SK-N-SH (cell line): ENCODE measurements at regions not wholly inside any gene's neighbourhood (a gene's known extent, or its start where the extent isn't known, plus 50 kb on each side); places are given as distances from the start of the nearest gene placed in this dataset.
A peak's percentile ranks its signal among the peaks of the same experiment; 100 is the strongest.

Experiments
- CTCF ChIA-PET: fragments of 300-600, 350-600 bp; formaldehyde crosslinking; extraction: SDS; loops from one replicate; lab custom pipeline; 2021; lab: Yijun Ruan, JAX
- POLR2A ChIA-PET: fragments of 350-600 bp; sonication (Branson Sonifier 250); formaldehyde crosslinking; extraction: SDS; loops from one replicate; lab custom pipeline; 2020; ENCODE audit warnings: antibody characterized with exemption, inconsistent platforms; lab: Yijun Ruan, JAX
- DNase-seq: peaks from one replicate; pipeline ENCODE4 v3.0.0; 2012
- H2AFZ ChIP-seq: fragments of 200-600 bp; sonication (generic); 2 replicates; pipeline ENCODE4 v1.8.1; 2016; ENCODE audit warnings: antibody characterized with exemption, mild to moderate bottlenecking, low read depth
- H3F3A ChIP-seq: fragments of 200-600 bp; sonication (generic); replicated peaks from 2 replicates; pipeline ENCODE3; 2016; ENCODE audit warnings: antibody characterized with exemption, mild to moderate bottlenecking; ENCODE audit not compliant: insufficient read depth
- H3K27ac ChIP-seq, 2 experiments: fragments of 200-500 bp in 1 of 2; fragments of 200-600 bp in 1 of 2; sonication (Bioruptor generic) in 1 of 2; sonication (generic), shearing (Covaris generic) in 1 of 2; 2 replicates each; pipeline versions ENCODE4 v1.5.1 to v1.6.1; 2014 to 2016; ENCODE audit warnings: low read depth in 2 of 2, inconsistent platforms in 1 of 2, low read length in 1 of 2, mild to moderate bottlenecking in 1 of 2, mixed read lengths in 1 of 2
- H3K27me3 ChIP-seq: fragments of 200-600 bp; sonication (generic), shearing (Covaris generic); 2 replicates; pipeline ENCODE4 v1.6.1; 2016; ENCODE audit warnings: mixed run types; ENCODE audit not compliant: insufficient read depth
- H3K36me3 ChIP-seq, 2 experiments: fragments of 200-500 bp in 1 of 2; fragments of 200-600 bp in 1 of 2; sonication (Bioruptor generic) in 1 of 2; sonication (generic) in 1 of 2; replicated peaks in 1 of 2; 2 replicates each; pipeline versions ENCODE3 to v1.5.1; 2014 to 2016; ENCODE audit warnings: low read length in 1 of 2, mild to moderate bottlenecking in 1 of 2; ENCODE audit not compliant: insufficient read depth in 2 of 2, control insufficient read depth in 1 of 2
- H3K4me1 ChIP-seq, 2 experiments: fragments of 200-500 bp in 1 of 2; fragments of 200-600 bp in 1 of 2; sonication (Bioruptor generic) in 1 of 2; sonication (generic), shearing (Covaris generic) in 1 of 2; 2 replicates each; pipeline versions ENCODE4 v1.5.1 to v1.6.1; 2014 to 2016; ENCODE audit warnings: low read depth in 1 of 2, low read length in 1 of 2, mixed run types in 1 of 2; ENCODE audit not compliant: insufficient read depth in 2 of 2, control insufficient read depth in 1 of 2
- H3K4me2 ChIP-seq: fragments of 200-600 bp; sonication (generic), shearing (Covaris generic); 2 replicates; pipeline ENCODE4 v1.6.1; 2017; ENCODE audit warnings: mixed run types
- H3K4me3 ChIP-seq, 2 experiments: fragments of 200-500 bp in 1 of 2; fragments of 200-600 bp in 1 of 2; sonication (Bioruptor generic) in 1 of 2; sonication (generic), shearing (Covaris generic) in 1 of 2; 2 replicates each; pipeline versions ENCODE4 v1.5.1 to v1.8.1; 2014 to 2016; ENCODE audit warnings: low read depth in 2 of 2, inconsistent platforms in 1 of 2, low read length in 1 of 2, mild to moderate bottlenecking in 1 of 2, mixed read lengths in 1 of 2, moderate library complexity in 1 of 2
- H3K79me2 ChIP-seq: fragments of 200-600 bp; sonication (generic); 2 replicates; pipeline ENCODE4 v1.8.1; 2017; ENCODE audit warnings: mild to moderate bottlenecking; ENCODE audit not compliant: insufficient read depth
- H3K9ac ChIP-seq: fragments of 200-600 bp; sonication (generic); 2 replicates; pipeline ENCODE4 v1.6.1; 2017; ENCODE audit warnings: mixed run types
- H3K9me2 ChIP-seq: fragments of 200-600 bp; sonication (generic); 2 replicates; pipeline ENCODE4 v1.6.1; 2017; ENCODE audit warnings: mixed run types
- H3K9me3 ChIP-seq: fragments of 200-600 bp; sonication (generic); 2 replicates; pipeline ENCODE4 v1.6.1; 2017; ENCODE audit warnings: mixed run types, mild to moderate bottlenecking, moderate library complexity
- H4K20me1 ChIP-seq: fragments of 200-600 bp; sonication (generic); 2 replicates; pipeline ENCODE4 v1.6.1; 2017; ENCODE audit warnings: mild to moderate bottlenecking, mixed run types; ENCODE audit not compliant: insufficient read depth
- EZH2phosphoT487 ChIP-seq: fragments of 200-600 bp; sonication (generic); IDR thresholded peaks from 2 replicates; pipeline ENCODE4 v1.6.1; 2017; ENCODE audit warnings: low read depth, mixed run types, mild to moderate bottlenecking, antibody characterized with exemption, moderate library complexity, borderline replicate concordance
- FOXJ3 ChIP-seq: sonication (generic); formaldehyde crosslinking; IDR thresholded peaks from 2 replicates; pipeline ENCODE4 v1.5.1; 2020; ENCODE audit warnings: mild to moderate bottlenecking, missing genetic modification reagents
- FOXM1 ChIP-seq: IDR thresholded peaks from 2 replicates; pipeline ENCODE4 v1.4.0; 2012; ENCODE audit warnings: low read depth, mild to moderate bottlenecking
- GATA2 ChIP-seq: sonication (generic); formaldehyde crosslinking; IDR thresholded peaks from 2 replicates; pipeline ENCODE4 v1.5.0; 2020; ENCODE audit warnings: mild to moderate bottlenecking, missing genetic modification reagents
- JUND ChIP-seq: IDR thresholded peaks from 2 replicates; pipeline ENCODE4 v1.4.0; 2012
- MEF2A ChIP-seq: IDR thresholded peaks from 2 replicates; pipeline ENCODE4 v1.4.0; 2012; ENCODE audit warnings: low read depth, borderline replicate concordance
- POLR2AphosphoS5 ChIP-seq: IDR thresholded peaks from 2 replicates; pipeline ENCODE4 v1.6.1; 2012; ENCODE audit warnings: low read depth, low read length
- RCOR1 ChIP-seq: fragments of 150-350 bp; IDR thresholded peaks from 2 replicates; pipeline ENCODE4 v1.6.1; 2017; ENCODE audit warnings: antibody characterized with exemption, low read length
- RXRA ChIP-seq: IDR thresholded peaks from 2 replicates; pipeline ENCODE4 v1.4.0; 2012; ENCODE audit warnings: low read depth, mild to moderate bottlenecking, borderline replicate concordance
- SIN3A ChIP-seq: IDR thresholded peaks from 2 replicates; pipeline ENCODE4 v1.6.1; 2012; ENCODE audit warnings: low read depth, mild to moderate bottlenecking, low read length, moderate library complexity, borderline replicate concordance
- TEAD4 ChIP-seq: IDR thresholded peaks from 2 replicates; pipeline ENCODE4 v1.4.0; 2012; ENCODE audit warnings: mild to moderate bottlenecking, borderline replicate concordance; ENCODE audit not compliant: insufficient read depth
- YY1 ChIP-seq: IDR thresholded peaks from 2 replicates; pipeline ENCODE4 v1.4.0; 2012; ENCODE audit warnings: low read depth, mild to moderate bottlenecking
- WGBS: methylation state at CpG from one replicate; pipeline ENCODE4 v1.1.6; 2017; ENCODE audit warnings: low lambda C conversion rate; 5-methylcytosine and 5-hydroxymethylcytosine counted together
- TF ChIP-seq, protein P1 (sequence below): IDR thresholded peaks from 2 replicates; pipeline ENCODE4 v1.4.0; 2012; ENCODE audit warnings: low read depth
- TF ChIP-seq, protein P2 (sequence below): IDR thresholded peaks from 2 replicates; pipeline ENCODE4 v1.6.1; 2012; ENCODE audit warnings: mild to moderate bottlenecking, low read depth, low read length, moderate library complexity
- TF ChIP-seq, protein P3 (sequence below): IDR thresholded peaks from 2 replicates; pipeline ENCODE4 v1.4.0; 2012; ENCODE audit warnings: low read depth, borderline replicate concordance
- TF ChIP-seq, protein P4 (sequence below): IDR thresholded peaks from 2 replicates; pipeline ENCODE4 v1.4.0; 2012; ENCODE audit warnings: low read depth, borderline replicate concordance
- TF ChIP-seq, protein P5 (sequence below): fragments of 150-350 bp; IDR thresholded peaks from 2 replicates; pipeline ENCODE4 v1.6.1; 2016; ENCODE audit warnings: mild to moderate bottlenecking, low read depth, low read length

DNA sequence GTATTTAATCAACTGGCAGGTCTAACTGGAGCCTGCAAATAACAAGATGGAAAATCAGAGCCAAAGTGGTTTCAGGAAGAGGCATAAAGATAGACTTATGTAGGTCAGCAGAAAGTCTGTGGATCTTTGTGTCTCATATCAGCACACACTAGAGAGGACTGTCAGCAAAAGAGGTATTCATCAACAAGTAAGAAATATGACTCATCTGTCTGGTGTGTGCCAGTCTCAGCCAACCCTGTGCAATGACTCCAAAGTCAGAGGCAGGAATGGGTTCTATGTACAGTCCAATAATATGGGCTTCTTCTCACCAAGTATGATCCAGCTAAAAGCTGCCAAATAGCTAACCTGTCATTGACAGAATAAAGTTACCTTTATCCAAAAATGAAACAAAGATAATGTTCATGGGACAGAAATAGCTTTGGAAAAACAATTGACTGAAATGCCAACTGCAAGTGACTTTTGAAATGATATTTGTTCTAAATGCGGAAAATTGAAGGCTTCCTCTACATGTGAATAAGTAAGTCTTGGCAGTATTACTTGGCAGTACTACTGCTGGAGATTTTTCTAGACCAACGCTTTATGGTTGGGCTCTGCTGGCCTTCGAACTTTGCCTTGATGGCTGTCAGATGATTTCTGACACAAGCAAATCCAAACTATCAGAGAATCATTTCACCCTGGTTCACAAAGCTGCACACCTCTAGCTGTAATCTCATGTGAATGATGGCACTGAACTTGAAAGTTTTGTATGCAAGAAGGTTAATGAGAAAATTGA is 272.3 kb upstream of the SEMA3C start (continued):
- TF ChIP-seq, protein P1, sequence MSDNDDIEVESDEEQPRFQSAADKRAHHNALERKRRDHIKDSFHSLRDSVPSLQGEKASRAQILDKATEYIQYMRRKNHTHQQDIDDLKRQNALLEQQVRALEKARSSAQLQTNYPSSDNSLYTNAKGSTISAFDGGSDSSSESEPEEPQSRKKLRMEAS: no peak; the same call in 1 of the 2 replicates
- no peak for TF ChIP-seq EZH2phosphoT487
- TF ChIP-seq TEAD4: no peak
- peak; percentile 74 for TF ChIP-seq JUND
- TF ChIP-seq, protein P2, sequence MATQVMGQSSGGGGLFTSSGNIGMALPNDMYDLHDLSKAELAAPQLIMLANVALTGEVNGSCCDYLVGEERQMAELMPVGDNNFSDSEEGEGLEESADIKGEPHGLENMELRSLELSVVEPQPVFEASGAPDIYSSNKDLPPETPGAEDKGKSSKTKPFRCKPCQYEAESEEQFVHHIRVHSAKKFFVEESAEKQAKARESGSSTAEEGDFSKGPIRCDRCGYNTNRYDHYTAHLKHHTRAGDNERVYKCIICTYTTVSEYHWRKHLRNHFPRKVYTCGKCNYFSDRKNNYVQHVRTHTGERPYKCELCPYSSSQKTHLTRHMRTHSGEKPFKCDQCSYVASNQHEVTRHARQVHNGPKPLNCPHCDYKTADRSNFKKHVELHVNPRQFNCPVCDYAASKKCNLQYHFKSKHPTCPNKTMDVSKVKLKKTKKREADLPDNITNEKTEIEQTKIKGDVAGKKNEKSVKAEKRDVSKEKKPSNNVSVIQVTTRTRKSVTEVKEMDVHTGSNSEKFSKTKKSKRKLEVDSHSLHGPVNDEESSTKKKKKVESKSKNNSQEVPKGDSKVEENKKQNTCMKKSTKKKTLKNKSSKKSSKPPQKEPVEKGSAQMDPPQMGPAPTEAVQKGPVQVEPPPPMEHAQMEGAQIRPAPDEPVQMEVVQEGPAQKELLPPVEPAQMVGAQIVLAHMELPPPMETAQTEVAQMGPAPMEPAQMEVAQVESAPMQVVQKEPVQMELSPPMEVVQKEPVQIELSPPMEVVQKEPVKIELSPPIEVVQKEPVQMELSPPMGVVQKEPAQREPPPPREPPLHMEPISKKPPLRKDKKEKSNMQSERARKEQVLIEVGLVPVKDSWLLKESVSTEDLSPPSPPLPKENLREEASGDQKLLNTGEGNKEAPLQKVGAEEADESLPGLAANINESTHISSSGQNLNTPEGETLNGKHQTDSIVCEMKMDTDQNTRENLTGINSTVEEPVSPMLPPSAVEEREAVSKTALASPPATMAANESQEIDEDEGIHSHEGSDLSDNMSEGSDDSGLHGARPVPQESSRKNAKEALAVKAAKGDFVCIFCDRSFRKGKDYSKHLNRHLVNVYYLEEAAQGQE: no peak
- TF ChIP-seq POLR2AphosphoS5: no peak

DNA sequence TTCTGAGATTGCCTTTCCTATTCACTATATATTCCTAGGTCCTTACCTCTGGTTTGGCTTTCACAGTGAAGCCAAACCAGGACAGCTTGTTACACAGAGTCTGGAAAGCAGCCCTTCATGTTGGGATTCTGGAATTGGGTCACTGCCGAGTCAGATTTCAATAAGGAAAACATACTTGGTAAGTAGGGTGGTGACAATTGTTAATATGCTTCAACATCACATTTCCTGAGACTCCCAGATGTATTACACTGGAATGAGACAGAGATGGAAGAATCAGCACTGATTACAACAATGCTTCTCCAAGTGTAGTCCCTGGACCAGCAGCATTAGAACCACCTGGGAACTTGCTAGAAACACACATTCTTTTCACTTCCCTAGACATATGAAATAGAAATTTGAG is 268.9 kb upstream of the SEMA3C start:
- 94% methylated on average over 1 of the region's 1 CpG for WGBS
- Histone ChIP-seq H3K4me3 (no peak overlapping the region), H4K20me1 (no peaks in the 10 kb centered on the region), H3K4me1 (peaks cover 0 to 4% of the 10 kb centered on the region in 2 experiments; a peak in 1 of 4 replicates), H3K79me2 (no peaks in the 10 kb centered on the region), H3F3A (peaks cover 4% of the 10 kb centered on the region), H3K9me2 (0 out of 2 replicates have a peak, but pooled peaks cover 3% of the 10 kb centered on the region), H2AFZ (no peak overlapping the region), H3K36me3 (no peaks in the 10 kb centered on the region), H3K9me3 (no peaks in the 10 kb centered on the region), H3K4me2 (no peak overlapping the region), H3K27ac (no peak overlapping the region), H3K27me3 (no peaks in the 10 kb centered on the region), H3K9ac (no peak overlapping the region)
- ChIA-PET CTCF (no interaction called here), POLR2A (no interaction called here)
- DNase-seq: no peak
- TF ChIP-seq, protein P3, sequence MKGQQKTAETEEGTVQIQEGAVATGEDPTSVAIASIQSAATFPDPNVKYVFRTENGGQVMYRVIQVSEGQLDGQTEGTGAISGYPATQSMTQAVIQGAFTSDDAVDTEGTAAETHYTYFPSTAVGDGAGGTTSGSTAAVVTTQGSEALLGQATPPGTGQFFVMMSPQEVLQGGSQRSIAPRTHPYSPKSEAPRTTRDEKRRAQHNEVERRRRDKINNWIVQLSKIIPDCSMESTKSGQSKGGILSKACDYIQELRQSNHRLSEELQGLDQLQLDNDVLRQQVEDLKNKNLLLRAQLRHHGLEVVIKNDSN: no peak
- TF ChIP-seq RXRA: no peak
- TF ChIP-seq POLR2AphosphoS5: no peak
- no peak for TF ChIP-seq GATA2 (CRISPR knock-in tag)
- no peak for TF ChIP-seq RCOR1
- no peak for TF ChIP-seq MEF2A
- TF ChIP-seq FOXM1: no peak
- TF ChIP-seq FOXJ3 (CRISPR knock-in tag): no peak
- TF ChIP-seq, protein P2: no peak
- TF ChIP-seq YY1: no peak
- TF ChIP-seq, protein P4, sequence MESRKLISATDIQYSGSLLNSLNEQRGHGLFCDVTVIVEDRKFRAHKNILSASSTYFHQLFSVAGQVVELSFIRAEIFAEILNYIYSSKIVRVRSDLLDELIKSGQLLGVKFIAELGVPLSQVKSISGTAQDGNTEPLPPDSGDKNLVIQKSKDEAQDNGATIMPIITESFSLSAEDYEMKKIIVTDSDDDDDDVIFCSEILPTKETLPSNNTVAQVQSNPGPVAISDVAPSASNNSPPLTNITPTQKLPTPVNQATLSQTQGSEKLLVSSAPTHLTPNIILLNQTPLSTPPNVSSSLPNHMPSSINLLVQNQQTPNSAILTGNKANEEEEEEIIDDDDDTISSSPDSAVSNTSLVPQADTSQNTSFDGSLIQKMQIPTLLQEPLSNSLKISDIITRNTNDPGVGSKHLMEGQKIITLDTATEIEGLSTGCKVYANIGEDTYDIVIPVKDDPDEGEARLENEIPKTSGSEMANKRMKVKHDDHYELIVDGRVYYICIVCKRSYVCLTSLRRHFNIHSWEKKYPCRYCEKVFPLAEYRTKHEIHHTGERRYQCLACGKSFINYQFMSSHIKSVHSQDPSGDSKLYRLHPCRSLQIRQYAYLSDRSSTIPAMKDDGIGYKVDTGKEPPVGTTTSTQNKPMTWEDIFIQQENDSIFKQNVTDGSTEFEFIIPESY: no peak
- TF ChIP-seq, protein P5, sequence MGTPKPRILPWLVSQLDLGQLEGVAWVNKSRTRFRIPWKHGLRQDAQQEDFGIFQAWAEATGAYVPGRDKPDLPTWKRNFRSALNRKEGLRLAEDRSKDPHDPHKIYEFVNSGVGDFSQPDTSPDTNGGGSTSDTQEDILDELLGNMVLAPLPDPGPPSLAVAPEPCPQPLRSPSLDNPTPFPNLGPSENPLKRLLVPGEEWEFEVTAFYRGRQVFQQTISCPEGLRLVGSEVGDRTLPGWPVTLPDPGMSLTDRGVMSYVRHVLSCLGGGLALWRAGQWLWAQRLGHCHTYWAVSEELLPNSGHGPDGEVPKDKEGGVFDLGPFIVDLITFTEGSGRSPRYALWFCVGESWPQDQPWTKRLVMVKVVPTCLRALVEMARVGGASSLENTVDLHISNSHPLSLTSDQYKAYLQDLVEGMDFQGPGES: no peak
- TF ChIP-seq SIN3A: no peak
